GM12875 (cell line): ENCODE measurements at regions not wholly inside any gene's neighbourhood (a gene's known extent, or its start where the extent isn't known, plus 50 kb on each side); places are given as distances from the start of the nearest gene placed in this dataset.

Source experiments
- H3K4me3 ChIP-seq: one replicate; pipeline ENCODE4 v1.5.1; 2011; ENCODE audit warnings: low read depth, low read length, control low read depth
- CTCF ChIP-seq: IDR thresholded peaks from 2 replicates; pipeline ENCODE4 v1.5.1; 2011; ENCODE audit warnings: low read depth, mild to moderate bottlenecking, control low read depth, inconsistent platforms, low read length, moderate library complexity, borderline replicate concordance; ENCODE audit not compliant: insufficient read depth

- H3K4me3 ChIP-seq = no peak overlapping the region
- TF ChIP-seq CTCF = no peak
These were observed 204.1 kb downstream of the BCL11B start for GRCh38 chr14:99067927-99068326.

GRCh38 chr14:99069946-99070345 lies 202.1 kb downstream of the BCL11B start:
- TF ChIP-seq CTCF = no peak
- H3K4me3 ChIP-seq = no peak overlapping the region

GRCh38 chr14:99072433-99072832 lies 199.6 kb downstream of the BCL11B start:
- no peak for TF ChIP-seq CTCF
- no peak overlapping the region for H3K4me3 ChIP-seq

- no peak for TF ChIP-seq CTCF
- H3K4me3 ChIP-seq = no peak overlapping the region
These were observed 199.0 kb downstream of the BCL11B start for GRCh38 chr14:99072956-99073355.

GRCh38 chr14:99073431-99073830 lies 198.6 kb downstream of the BCL11B start:
- TF ChIP-seq CTCF = no peak
- no peak overlapping the region for H3K4me3 ChIP-seq

GRCh38 chr14:99075061-99075460 lies 196.9 kb downstream of the BCL11B start:
- TF ChIP-seq CTCF = no peak
- no peak overlapping the region for H3K4me3 ChIP-seq

GRCh38 chr14:99075771-99076375 lies 196.1 kb downstream of the BCL11B start:
- H3K4me3 ChIP-seq = no peak overlapping the region
- no peak for TF ChIP-seq CTCF
